CD4-positive, alpha-beta T cell treated with Interleukin-6 for 4 hours (primary cell): ENCODE measurements at regions not wholly inside any gene's neighbourhood (a gene's known extent, or its start where the extent isn't known, plus 50 kb on each side); places are given as distances from the start of the nearest gene placed in this dataset.

Experiments
- DNase-seq: peaks from one replicate; pipeline ENCODE4 v3.0.0-alpha.2; 2020; ENCODE audit warnings: mixed read lengths

DNA sequence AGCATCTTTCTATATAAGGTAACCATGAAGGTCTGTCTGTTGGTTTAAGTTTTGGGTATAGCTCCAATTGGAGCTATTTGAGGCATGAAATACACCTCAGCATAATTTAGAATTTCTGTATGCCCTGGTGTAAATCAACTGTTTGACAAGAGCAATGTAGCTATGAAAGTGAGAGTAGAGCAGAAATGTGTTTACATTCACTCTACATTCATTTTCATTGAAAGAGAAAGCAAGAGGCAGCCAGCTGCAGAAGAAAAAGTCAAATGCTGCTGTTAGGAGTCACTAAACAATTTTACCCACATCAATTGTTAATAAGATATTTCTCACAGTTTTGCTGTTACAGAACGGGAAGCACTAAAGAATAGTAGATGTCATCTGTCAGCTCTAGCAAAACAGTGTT is 252.5 kb downstream of the SLC6A15 start:
- no peak for DNase-seq

DNA sequence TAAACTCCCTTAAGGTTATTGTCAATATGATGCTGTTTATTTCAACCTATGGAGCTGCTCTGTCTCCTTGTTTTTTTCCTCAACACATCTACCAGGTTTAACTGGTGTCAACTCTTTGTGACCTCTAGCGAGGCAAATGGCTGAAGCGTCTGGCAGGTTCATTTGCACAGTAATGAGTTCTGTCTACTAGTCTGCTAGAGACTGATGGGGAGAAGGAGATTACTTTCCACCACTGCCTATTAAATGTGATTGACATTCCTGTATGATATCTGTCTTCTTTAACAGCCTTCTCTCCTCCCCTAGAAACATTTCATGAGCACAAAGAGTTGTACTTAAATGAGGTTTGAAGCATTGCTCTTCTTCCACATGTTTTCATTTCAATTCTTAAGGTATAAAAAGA is 253.7 kb downstream of the SLC6A15 start:
- DNase-seq = no peak

DNA sequence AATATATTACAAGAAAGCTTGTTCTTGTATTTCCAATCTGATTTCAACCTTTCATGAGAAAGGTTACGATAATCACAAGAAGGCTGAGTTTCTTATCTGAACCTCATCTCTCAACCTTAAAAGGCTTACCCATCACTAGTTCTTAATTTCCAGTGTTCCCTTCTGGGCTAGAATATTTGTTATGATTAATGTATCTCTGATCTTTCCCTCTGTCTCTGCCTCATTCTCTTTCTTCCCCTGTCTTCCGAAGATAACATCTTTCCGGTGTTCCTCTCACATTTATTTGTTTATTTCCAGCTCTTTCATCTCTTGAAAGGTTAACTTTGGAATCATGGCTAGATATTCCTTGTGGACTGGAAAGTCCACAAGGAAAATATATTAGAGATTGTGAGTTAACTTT is 255.9 kb downstream of the SLC6A15 start:
- DNase-seq = no peak

DNA sequence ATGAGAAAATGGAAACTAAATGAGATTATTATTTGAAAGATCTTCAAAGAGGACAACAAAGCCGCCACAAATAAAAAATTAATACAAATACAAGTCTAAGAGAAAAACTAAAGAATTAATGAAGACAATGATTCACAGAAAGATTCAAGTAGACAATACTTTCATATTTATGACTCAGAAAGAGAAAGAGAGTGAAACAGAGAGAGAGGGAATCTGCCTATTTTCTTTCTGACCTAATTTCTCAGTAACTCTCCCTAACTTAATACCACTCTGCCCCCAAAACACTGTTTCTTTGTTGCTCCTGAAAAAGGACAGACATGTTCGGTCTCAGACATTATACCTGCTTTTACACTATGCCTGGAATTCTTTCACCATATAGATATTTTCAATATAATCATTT is 259.1 kb downstream of the SLC6A15 start:
- DNase-seq = no peak

DNA sequence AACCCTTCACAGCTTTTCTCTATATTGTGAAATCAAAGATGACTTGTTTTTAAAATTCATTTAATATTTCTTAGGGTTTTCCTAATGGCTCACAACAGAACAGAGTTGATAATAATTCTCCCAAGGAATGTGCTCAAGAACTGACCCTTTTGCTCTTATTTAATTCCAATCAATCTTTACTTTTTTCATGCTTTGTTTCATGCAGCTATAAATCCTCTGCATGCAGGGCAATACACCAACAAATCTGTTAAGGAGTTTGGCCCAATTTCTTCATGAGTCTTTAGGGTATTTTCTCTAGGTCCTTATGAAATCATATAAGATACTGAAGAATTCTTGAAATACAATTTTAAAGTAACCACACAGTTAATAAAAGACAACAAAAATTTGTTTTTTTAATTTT is 264.2 kb downstream of the SLC6A15 start:
- no peak for DNase-seq

DNA sequence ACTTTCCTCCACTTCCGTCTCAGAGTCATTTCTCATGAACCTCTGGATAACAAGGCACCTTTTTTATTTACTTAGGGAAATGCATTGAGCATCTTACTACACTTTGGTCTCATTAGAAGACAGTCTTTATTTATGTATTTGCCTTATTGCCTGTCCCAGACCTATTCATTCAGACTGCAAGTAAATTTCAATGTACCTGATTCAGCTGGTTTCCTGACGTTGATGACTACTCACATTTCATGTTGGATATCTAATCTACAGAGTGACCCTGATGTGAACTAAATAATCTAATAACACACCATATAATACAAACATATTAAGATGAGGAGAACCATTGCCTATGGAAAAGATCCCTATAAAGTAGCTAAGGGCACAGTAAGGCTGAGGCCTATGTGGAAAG is 267.7 kb downstream of the SLC6A15 start:
- DNase-seq = no peak

DNA sequence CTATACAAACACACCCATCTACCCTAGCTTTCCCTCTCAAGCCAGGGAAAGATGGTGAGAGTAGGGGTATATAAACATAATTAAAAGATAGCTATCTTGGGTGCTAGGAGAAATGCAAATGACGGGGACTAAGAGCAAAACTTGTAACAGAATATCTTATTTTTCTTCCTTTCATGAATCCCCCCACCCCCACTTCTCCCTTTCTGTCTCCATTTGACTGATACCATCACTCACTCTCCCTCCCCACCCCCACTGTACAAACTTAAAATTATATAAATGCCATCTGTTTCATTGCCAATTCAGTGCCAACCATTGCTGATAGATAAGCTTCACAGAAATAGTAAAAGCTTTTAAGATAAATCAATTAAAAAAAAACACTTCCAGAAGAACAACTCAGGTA is 268.6 kb downstream of the SLC6A15 start:
- DNase-seq = no peak

DNA sequence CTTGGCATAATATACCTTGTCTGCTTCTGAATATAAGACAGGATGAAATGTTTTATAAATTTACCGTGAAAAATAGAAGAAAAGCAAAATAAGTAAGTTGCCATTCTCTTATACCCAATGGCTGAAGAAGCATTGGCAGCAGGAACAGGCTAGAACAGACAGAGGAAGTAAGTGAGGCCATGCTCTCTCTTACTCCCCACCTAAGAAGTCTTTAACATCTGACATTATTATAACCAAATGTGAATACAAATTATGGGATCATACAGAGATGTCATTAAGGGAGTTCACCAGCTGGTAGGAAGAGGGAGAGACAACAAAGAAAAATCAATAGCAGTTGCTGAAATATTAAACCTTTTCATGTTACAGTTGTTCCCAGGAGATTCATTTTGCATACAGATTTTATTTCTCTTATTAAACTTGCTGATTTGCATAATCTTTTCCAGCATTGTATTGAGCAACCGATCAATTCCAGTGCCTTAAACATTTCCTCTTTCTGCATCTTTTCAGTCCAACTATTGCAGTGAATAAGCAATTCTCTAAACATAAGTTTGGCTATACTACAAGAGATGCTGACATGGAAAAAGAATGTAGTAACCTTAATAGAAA is 270.6 kb downstream of the SLC6A15 start:
- DNase-seq = no peak

DNA sequence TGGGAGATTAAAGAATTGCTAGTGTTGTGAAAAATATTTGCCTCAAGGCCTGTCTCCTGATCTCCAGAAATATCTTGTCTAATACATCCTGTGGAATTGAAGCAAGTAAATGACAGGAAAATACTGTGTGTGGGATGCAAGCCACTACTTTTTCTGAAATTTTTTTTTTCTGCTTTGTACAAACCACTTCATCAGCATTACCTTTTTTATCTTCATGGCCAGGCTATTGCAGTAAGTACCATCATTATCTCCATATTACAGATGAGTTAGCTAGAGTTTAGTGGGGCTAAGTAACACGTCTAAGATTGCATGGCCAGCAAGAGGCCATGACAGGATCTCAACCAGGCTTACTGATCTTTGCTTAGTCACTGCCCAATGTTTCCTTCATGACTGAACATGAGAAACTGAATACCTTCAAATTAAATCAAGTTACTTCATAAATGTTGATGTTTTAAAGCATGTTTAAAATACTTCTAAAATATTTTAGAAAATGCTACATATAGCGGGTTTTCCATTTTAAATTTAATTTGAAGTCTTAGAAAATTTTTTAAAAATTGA is 273.7 kb downstream of the SLC6A15 start:
- DNase-seq = no peak

DNA sequence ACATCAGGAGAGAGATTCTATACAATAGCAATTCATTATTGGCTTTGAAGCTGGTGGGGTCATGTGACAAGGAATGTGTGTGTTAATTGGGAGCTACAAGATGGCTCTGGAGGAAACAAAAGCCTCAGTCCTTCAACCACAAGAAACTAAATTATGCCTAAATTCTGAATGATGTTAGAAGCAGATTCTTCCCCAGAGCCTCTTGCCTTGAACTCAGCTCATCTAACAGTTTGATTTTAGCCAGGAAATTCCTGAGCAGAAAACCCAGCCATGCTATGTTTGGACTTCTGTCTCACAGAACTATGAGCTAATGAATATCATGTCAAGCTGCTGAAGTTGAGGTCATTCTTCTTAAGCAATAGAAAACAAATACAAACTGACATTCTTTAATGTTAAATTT is 274.7 kb downstream of the SLC6A15 start:
- DNase-seq = no peak

DNA sequence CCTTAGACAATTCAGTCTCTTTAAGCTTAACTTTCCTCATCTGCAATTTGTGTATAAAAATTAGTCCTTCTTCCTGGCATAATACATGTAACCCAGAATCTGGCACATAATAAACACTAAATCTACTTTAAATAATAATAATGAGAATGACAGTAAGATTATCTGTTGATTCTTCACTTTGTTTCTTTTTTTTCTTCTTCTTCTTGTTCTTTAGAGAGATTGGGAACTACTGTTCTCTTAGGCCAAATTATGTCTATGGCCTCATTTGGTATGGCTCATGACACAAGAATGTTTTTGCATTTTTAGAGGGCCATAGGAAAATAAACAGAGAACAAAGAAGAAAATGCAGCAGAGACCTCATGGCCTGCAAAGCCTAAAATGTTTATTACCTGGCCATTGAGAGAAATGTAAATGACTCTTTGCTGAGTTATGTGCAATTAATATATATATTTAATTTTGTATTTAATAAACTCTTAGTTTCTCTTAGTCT is 275.8 kb downstream of the SLC6A15 start:
- DNase-seq = no peak

DNA sequence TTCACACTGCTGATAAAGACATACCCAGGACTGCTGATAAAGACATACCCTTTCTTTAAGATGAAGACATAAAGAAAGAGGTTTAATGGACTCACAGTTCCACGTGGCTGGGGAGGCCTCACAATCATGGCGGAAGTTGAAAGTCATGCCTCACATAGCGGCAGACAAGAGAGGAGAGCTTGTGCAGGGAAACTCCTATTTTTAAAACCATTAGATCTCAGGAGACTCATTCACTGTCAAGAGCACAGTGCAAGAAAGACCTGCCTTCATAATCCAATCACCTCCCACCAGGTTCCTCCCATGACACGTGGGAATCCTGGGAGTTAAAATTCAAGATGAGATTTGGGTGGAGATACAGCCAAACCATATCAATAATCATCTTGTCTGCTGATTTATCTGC is 278.1 kb downstream of the SLC6A15 start:
- no peak for DNase-seq

DNA sequence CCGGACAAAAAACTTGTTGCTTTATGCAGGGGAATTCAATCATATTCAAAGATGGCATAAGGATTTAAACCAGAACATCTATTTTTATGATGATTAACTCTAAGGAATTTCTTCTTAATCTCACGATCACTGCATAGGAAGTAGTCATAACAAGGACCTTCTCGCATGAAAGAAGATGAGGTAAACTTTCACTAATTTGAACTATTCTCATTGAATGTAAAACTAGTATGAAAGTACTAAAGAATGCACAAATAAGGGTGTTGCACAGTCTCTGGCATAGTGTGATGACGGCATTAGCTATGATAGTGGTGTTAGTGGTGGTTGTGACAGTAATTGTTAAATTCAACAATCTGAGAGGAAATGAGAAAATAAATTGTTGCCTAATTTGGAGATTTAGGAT is 280.0 kb downstream of the SLC6A15 start:
- no peak for DNase-seq

DNA sequence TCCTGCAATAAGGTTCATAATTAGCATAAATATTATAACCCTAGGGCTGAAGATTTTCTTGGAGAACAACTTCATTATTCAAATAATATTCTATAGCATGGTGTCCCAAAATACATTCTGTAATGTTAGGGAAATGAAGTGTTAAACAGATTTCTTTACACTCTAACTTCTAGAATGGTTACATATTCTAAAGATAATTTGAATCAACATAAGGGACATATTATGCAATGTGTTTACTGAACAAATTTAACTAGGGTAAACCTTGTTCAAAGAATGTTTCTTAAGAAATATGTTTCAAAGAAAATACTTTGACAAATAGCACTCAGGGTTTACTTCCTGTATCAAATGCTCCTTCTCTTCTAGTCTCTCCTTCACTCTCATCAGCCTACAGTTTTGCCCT is 281.6 kb downstream of the SLC6A15 start:
- DNase-seq = no peak

DNA sequence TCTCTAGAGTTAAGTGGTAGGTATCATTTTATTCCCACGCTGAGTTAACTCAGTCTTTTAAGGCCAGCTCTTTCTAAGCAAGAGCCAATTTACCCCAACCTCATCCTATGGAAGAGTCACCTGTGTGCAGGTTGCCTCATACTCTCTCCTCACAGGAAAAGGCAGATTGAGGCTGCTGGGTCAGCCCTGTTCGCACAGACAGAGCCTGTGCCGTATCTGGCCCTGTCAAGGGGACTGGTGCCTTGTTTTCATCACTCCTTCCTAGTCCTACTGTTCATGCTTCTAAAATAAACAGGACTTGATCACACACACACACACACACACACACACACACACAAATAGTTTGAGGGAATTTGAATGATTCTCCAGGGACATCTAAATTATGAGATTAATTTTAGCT is 285.0 kb downstream of the SLC6A15 start:
- DNase-seq = no peak

DNA sequence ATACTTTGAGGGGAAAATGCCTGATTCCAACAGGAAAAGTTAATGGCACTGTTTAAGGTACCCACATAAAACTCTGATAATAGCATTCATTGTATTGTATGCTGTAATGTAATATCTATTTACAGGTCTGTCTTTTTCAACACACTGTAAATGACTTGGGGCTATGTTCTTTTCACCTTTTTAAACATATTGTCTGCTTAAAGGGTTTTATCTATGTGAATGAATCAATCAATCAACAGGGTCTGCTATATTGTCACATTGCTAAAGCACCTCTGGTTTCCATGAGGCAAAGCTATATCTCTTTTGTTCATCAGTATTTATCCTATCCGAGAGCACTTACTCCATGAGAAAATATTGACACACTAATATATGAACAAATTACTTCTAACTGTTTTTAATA is 288.0 kb downstream of the SLC6A15 start:
- no peak for DNase-seq

DNA sequence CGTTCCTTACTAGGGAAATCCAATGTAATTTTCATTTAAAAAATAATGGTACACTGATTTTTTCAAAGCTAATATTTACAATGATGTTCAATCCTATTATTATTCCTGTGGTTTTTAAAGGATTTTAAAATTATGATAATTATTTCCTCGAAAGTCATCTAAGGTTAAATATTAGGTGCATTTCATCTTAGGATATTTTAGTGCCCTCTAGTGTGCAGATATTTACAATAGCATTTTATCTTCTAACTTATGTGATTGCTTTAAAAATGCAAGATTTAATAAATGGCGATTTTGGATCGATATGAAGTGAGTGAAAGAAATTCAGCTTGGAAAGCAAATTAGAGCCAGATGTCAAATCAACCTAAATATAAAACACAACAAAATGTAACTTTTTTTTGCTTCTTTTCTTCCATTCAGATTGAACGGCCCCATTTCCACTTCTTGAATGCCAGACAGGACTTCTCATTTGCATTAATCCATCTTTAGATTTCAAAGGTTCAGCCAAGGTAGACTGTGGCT is 293.5 kb downstream of the SLC6A15 start:
- no peak for DNase-seq

DNA sequence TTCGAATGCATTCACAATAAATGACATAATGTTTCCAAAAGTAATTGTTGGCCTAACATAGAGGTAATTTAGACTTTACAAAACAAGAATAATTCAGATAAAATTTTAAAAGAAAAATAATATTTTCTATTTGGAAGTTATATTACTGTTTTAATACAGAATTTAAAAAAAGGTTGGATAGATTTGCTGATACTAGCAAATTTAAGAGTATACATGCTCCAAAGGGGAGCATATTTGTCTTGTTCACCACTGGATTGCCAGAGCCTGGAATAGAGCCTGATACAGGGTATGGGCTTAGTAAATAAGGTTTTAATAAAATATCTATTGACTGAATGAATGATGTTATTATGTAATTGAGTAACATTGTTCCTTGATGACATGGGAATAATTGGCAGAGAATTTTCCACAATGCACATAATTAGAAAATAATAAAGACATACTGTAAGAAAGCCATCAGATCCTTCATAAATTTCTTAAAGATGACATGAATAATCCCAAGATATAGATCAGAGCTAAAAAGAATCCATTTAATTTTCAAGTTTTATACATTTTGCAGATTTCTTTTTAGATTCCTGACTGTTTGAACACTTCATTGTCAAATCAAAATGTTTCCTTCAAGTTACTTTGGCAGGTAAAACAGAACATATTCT is 305.3 kb downstream of the SLC6A15 start:
- no peak for DNase-seq

DNA sequence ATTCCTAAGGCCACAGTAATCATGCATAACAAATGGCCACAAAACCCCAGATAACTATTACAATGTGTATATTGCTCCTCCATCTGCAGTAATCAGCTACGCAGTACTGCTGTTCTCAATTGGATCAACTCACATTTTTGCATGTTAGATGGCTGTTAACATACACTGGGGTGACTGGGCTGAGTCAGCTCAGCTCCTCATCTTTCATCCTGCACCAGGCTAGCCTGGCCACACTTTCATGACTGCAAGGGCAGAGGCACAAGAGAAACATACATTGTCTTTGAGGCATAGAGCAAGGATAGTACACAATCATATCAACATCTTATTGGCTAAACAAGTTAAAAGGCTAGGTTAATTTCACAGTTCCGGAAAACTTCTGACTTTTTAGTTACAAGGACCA is 306.6 kb downstream of the SLC6A15 start:
- DNase-seq = no peak

DNA sequence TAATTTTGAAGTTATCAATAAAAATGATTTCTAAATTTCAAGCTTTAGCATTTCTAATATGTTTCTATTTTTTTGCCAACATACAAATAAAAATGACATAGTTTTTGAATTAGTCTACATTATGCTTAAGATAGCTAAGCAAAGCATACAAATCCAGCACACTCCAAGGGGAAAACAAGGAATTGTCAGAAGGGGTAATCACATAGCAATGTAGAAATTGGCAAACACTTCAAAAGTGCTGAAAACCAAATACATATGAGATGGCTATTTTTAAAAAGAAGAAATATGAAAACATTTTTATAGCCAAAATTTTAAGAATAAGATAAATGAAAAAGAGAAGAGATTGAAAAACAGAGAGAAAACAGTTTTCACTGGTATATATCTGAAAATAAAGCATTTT is 308.0 kb downstream of the SLC6A15 start:
- DNase-seq = no peak

DNA sequence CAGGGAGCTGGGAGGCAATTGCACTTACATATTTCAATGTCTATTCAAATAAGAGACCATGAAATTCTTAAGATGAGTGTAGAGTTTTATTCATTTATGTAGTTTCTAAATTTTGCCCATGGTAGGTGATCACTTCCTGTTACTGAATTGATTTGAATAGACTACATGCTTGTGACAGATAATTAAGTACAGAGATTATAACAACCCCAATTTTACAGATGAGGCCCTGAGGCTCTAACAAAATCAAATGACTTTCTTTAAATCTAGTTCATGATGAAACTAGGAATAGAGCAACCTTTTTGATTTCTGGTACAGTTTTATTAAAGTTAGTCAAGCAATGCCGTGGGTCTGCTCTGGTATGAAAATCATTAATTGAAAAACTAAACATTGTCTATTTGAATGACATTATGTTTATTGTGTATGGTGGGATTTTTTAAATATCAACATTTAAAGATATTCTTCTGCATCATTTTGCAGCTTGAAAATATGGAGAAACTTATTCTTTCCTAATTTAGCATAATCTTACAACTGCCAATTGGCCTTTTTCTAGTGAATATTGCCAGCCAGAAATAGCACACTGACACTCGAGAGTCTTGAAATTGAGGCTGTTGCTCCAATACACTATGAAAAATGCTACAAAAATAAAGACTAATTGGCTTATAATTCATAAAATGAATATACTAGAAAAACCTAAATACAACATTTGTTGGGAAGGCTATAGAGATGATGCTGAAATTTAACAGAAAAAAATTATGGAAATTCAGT is 308.9 kb downstream of the SLC6A15 start:
- DNase-seq = no peak

DNA sequence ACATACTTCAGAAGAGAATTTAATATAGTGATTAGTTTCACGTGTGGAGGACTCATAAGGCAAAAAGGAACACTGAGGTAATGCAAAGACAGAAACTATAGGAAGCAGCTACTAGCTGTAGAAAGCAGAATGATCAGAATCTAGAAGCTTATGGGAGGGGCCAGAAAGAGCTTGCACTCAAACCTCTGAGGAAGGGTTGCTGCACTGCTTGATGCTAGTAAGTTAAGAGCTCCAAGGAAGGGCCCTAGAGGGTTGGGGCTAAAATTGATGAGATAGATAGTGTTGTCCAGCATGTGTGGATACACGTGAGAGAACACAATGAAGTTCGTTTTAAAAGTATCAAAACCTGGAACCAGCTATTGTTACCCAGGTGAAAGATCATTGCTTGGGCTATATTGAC is 311.1 kb downstream of the SLC6A15 start:
- no peak for DNase-seq

DNA sequence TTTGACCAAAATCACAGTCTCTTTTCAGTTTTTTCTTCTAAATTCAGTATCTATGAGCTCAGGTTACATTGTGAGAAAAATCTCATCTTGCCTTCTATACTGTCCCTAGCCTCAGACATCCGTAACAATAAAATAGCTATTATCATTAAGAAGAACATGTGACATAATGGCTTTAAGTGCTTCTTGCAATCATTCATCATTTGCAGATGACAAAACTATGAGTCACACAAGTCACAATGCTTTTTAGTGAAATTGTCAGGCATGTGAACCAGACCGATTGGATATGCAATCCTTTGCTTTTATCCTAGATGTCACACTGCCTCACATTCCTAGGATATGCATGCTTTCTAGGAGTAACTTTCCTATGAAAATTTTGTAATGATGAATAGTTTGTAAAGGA is 313.1 kb downstream of the SLC6A15 start:
- DNase-seq = no peak

DNA sequence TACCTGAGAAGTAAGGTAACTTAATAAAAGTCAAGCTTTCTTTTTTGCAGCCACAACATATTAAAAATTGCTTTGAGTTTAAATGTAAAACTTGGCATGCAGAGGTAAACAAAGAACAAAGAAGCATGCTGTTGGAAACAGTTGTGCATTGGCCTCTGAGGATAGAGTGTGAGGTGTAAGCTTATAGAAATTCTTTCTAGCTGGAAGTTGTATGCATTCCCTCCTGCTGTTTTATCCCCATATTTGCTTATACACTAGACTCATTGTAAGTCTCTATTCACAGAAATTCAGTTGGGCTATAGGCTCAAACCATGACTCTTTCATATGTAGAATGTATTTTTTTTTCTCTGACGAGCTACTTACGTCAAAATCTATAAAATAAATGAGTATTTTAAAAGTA is 316.3 kb downstream of the SLC6A15 start:
- no peak for DNase-seq
